ENCODE measurements at regions not wholly inside any gene's neighbourhood (a gene's known extent, or its start where the extent isn't known, plus 50 kb on each side); places are given as distances from the start of the nearest gene placed in this dataset.
A peak's percentile ranks its signal among the peaks of the same experiment; 100 is the strongest.

- Histone ChIP-seq H2BK20ac (ENCODE audit: low read length) (peak overlapping the region; percentile 37; the same call in 1 of the 2 replicates), H3K27ac (ENCODE audit: low read depth, low read length) (no peak overlapping the region), H3K36me3 (ENCODE audit: control insufficient read depth in 2 of 4, insufficient read depth in 4 of 4, low read length in 3 of 4) (no peaks in the 10 kb centered on the region), H4K91ac (replicated peaks; ENCODE audit: insufficient read length, low read length) (no peak overlapping the region), H3K9ac (replicated peaks in 1 of 4; ENCODE audit: extremely low read depth in 1 of 4, low read depth in 3 of 4, low read length in 3 of 4) (no peak overlapping the region), H2AFZ (ENCODE audit: low read length) (peak overlapping the region; percentile 71; the same call in 1 of the 2 replicates), H4K20me1 (replicated peaks in 1 of 2; ENCODE audit: control insufficient read depth in 1 of 2, insufficient read depth in 2 of 2, low read length in 2 of 2) (no peaks in the 10 kb centered on the region), H2BK120ac (replicated peaks; ENCODE audit: low read depth, low read length) (no peak overlapping the region), H3K56ac (replicated peaks; ENCODE audit: insufficient read length, low read depth, low read length) (no peak overlapping the region), H3K79me2 (ENCODE audit: control insufficient read depth in 1 of 2, insufficient read depth in 2 of 2, low read length in 2 of 2) (no peaks in the 10 kb centered on the region), H4K5ac (ENCODE audit: insufficient read length, low read depth, low read length) (no peak overlapping the region), H3K27me3 (replicated peaks in 1 of 4; ENCODE audit: control insufficient read depth in 3 of 4, extremely low read depth in 1 of 4, insufficient read depth in 3 of 4, low read length in 3 of 4) (no peaks in the 10 kb centered on the region), H3K4me3 (ENCODE audit: extremely low read depth in 1 of 4, insufficient read depth in 2 of 4, low read depth in 3 of 4, low read length in 4 of 4) (no peak overlapping the region), H3K4ac (replicated peaks; ENCODE audit: insufficient read length, low read depth, low read length) (no peak overlapping the region), H3K4me2 (ENCODE audit: insufficient read depth in 1 of 2, low read depth in 2 of 2, low read length in 2 of 2) (no peak overlapping the region; a peak in 1 of 4 replicates), H3K18ac (ENCODE audit: extremely low read depth, low read length) (0 out of 2 replicates have a peak overlapping the region, but pooled peaks have one; percentile 13), H2AK5ac (ENCODE audit: low read depth, low read length) (no peak overlapping the region), H2BK12ac (ENCODE audit: low read depth, low read length) (peak overlapping the region; percentile 75), H3K79me1 (ENCODE audit: low read depth, low read length) (no peaks in the 10 kb centered on the region), H3K9me3 (ENCODE audit: insufficient read depth in 2 of 2, low read depth in 1 of 2, low read length in 1 of 2) (no peaks in the 10 kb centered on the region), H4K8ac (ENCODE audit: extremely low read depth, insufficient read depth, low read length) (no peak overlapping the region), H2BK5ac (ENCODE audit: low read depth, low read length) (no peak overlapping the region), H2BK15ac (ENCODE audit: low read length) (no peak overlapping the region), H3K4me1 (replicated peaks in 1 of 4; ENCODE audit: control insufficient read depth in 3 of 4, insufficient read depth in 4 of 4, low read length in 3 of 4) (peaks cover 0 to 8% (median 7%) of the 10 kb centered on the region in 4 experiments; a peak in 3 of 7 replicates), H3K14ac (ENCODE audit: insufficient read length) (no peak overlapping the region), H3K23me2 (ENCODE audit: low read depth, low read length) (no peaks in the 10 kb centered on the region), H3K23ac (ENCODE audit: insufficient read length) (no peak overlapping the region)
- FAIRE-seq = no peak
- 91% methylated on average over 10 of the region's 10 CpGs; no CpG with 5 or more reads in 1 of the 2 experiments for WGBS, 2 experiments (ENCODE audit: extremely low coverage in 1 of 2, insufficient coverage in 1 of 2, insufficient read length in 1 of 2, insufficient replicate concordance in 2 of 2, low coverage in 1 of 2, low lambda C conversion rate in 2 of 2, missing lambda C conversion rate in 1 of 2)
- CTCF ChIA-PET (ENCODE audit: partially characterized antibody) = interaction anchor here (0.7 to 0.9 kb wide), 2 partner anchors 522 to 857 kb away, joined by 3 to 4 read pairs; no protein-coding TSS in a partner anchor
- POLR2A ChIA-PET (ENCODE audit: partially characterized antibody) = no interaction called here
- no peak for DNase-seq (ENCODE audit: low read depth in 1 of 2, low spot score in 2 of 2)
- TF ChIP-seq GTF2F1 (IDR thresholded peaks at IDR 0.05; ENCODE audit: borderline replicate concordance, low read depth, low read length) (no peak), TEAD4 (IDR thresholded peaks at IDR 0.05; ENCODE audit: low read depth, low read length) (no peak), BACH1 (IDR thresholded peaks at IDR 0.05; ENCODE audit: low read length) (peak; percentile 71), RBBP5 (IDR thresholded peaks at IDR 0.05; ENCODE audit: borderline replicate concordance, low read depth, low read length) (no peak), NANOG (IDR thresholded peaks at IDR 0.05; ENCODE audit: insufficient read depth, low read depth, low read length, poor library complexity, severe bottlenecking) (no peak), SIN3A (conservative IDR thresholded peaks at IDR 0.05 in 1 of 2, IDR thresholded peaks at IDR 0.05 in 1 of 2; ENCODE audit: low read depth in 1 of 2, low read length in 2 of 2) (no peak), EZH2 (IDR thresholded peaks at IDR 0.05; ENCODE audit: low read depth, low read length, severe bottlenecking) (no peak), SP4 (IDR thresholded peaks at IDR 0.05; ENCODE audit: low read length) (no peak), TAF7 (optimal IDR thresholded peaks at IDR 0.05; ENCODE audit: borderline replicate concordance, low read depth, low read length) (no peak), MAFK (IDR thresholded peaks at IDR 0.05; ENCODE audit: low read depth, low read length) (peak; percentile 7; the same call in 1 of the 2 replicates), KDM1A (IDR thresholded peaks at IDR 0.05; ENCODE audit: borderline replicate concordance, low read length) (no peak), PHF8 (conservative IDR thresholded peaks at IDR 0.05; ENCODE audit: low read depth, low read length) (no peak)
These were observed 278.8 kb upstream of the CELF4 start for GRCh38 chr18:37844209-37844970.

Measured in H1 (cell line).